Astrocyte of the cerebellum (primary cell): ENCODE measurements at regions not wholly inside any gene's neighbourhood (a gene's known extent, or its start where the extent isn't known, plus 50 kb on each side); places are given as distances from the start of the nearest gene placed in this dataset.

ENCODE experiments used
- DNase-seq: peaks from one replicate; pipeline ENCODE4 v3.0.0-alpha.2; 2011; ENCODE audit warnings: low read depth
- H3K4me3 ChIP-seq: 2 replicates; pipeline ENCODE4 v1.5.1; 2011; ENCODE audit warnings: mild to moderate bottlenecking, low read depth, low read length, moderate library complexity
- in situ Hi-C: cut with HindIII; loops from 2 replicates; pipeline ENCODE4 v1.10.0; 2017; ENCODE audit warnings: low sequenced_read_pairs
- TF ChIP-seq, protein P1 (sequence below): IDR thresholded peaks from 2 replicates; pipeline ENCODE4 v1.5.1; 2012; ENCODE audit warnings: low read length, low read depth, moderate library complexity, mild to moderate bottlenecking; ENCODE audit errors: missing control alignments

DNA sequence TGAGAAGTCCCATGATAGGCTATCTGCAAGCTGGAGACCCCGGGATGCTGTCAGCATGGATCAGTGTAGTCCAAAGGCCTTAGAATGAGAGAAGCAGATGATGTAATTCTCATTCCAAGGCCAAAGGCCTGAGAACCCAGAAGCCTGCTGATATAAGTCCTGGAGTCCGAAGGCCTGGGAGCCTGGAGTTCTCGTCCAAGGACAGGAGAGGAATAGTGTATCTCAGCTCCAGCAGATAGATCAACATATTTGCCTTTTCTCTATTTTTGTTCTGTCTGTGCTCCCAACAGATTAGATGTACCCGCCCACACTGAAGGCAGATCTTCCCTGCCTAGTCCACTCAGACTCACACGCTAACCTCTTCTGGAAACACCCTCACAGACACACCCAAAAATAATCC lies 454.9 kb upstream of the CHAC2 start:
- no peak overlapping the region for H3K4me3 ChIP-seq
- TF ChIP-seq, protein P1, sequence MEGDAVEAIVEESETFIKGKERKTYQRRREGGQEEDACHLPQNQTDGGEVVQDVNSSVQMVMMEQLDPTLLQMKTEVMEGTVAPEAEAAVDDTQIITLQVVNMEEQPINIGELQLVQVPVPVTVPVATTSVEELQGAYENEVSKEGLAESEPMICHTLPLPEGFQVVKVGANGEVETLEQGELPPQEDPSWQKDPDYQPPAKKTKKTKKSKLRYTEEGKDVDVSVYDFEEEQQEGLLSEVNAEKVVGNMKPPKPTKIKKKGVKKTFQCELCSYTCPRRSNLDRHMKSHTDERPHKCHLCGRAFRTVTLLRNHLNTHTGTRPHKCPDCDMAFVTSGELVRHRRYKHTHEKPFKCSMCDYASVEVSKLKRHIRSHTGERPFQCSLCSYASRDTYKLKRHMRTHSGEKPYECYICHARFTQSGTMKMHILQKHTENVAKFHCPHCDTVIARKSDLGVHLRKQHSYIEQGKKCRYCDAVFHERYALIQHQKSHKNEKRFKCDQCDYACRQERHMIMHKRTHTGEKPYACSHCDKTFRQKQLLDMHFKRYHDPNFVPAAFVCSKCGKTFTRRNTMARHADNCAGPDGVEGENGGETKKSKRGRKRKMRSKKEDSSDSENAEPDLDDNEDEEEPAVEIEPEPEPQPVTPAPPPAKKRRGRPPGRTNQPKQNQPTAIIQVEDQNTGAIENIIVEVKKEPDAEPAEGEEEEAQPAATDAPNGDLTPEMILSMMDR = no peak
- in situ Hi-C loops = no loop called here
- no peak for DNase-seq

DNA sequence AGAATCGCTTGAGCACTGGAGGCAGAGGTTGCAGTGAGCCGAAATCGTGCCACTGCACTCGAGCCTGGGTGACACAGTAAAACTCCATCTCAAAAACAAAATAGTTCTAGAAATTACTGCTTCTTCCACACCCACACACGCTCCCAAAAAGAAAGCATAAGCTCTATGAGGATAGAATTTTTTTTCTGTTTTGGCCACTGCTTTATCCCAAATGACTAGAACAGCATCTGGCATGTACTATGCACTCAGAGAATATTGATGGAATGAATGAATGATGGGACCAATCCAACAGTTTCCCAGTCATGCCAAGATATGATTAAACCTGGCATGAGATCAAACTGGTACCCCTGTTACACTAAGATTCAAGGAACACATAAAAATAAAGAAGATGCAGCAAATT lies 455.4 kb upstream of the CHAC2 start:
- TF ChIP-seq, protein P1 = no peak
- in situ Hi-C loops = no loop called here
- no peak overlapping the region for H3K4me3 ChIP-seq
- no peak for DNase-seq

DNA sequence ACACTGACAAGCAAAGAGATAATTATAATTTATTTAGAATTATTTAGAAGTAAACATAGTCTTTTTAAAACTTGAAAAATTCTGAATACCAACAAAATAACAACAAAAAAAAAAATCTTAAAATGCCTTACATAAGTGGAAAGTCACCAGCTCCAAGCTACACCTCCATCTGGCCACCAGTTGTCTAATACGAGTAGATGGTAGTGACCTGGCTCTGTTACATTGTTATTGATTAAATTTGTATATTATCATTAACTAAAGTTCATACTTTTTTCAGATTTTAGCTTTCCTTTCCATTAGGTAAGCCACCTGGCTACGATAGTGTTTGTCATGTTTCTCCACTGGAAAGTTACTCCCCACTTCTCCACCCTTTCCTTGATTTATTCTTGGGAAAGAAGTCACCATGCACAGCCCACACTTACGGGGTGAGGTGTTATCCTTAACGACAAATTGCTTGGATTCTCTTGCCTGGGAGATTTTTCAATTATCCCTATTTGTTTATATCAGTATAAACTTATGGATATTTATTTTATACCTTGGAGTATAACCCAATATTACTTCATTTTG lies 464.5 kb upstream of the CHAC2 start:
- in situ Hi-C loops = no loop called here
- TF ChIP-seq, protein P1 = no peak

DNA sequence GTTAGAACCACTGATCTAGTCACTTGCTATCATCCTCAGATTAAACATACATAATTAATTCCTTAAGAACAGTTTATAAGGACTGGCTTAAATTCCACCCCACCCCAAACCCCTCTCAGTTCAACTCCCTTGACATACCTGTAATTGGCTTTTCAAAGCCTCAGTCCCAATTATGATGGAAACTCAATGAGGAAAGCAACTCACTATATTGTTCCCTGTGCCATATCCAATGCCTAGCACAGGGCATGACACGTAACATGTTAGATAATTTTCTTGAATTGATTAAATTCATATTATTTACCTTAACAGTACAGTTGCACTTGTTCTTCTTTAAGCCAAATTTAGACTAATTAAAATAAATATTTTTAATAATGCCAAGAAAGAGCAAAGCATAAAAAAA lies 465.1 kb upstream of the CHAC2 start:
- DNase-seq = no peak
- in situ Hi-C loops = no loop called here

More for the DNA sequence above, 464.5 kb upstream of the CHAC2 start:
- H3K4me3 ChIP-seq = no peak overlapping the region
- no peak for DNase-seq

DNA sequence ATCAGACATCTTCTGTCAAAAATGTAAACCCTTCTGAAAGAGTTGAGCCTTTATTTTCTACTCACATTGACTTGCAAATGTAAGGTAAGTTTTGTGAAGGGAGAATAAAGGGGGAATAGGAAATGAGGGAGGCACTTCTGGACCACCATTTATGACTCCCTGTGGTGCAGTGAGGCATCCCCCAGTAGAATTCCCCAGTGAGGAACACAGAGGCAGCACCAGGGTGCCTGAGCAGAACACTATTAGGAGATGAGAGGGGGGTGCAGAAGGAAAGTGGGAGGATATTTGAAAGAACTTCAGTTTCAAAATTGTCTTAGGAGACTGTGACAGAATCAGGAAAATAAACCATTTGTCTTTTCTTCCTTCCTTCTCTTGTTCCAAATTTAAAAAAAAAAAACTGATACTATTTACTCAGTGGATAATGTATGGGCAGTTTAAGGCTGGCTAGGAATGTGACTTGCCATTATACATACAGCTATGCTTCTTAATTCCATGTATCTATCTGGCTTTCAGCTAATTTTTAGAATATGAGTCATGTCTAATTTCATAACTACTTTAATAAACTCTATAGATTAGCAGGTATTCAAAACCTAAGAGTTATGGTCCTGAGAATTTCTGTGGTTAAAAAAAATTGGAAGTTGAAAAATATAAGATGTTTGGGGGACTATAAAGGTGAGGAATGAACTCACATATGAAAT lies 478.1 kb upstream of the CHAC2 start:
- no peak for DNase-seq
- TF ChIP-seq, protein P1 = no peak
- in situ Hi-C loops = no loop called here
- no peak overlapping the region for H3K4me3 ChIP-seq

More for the DNA sequence above, 465.1 kb upstream of the CHAC2 start:
- TF ChIP-seq, protein P1 = no peak
- no peak overlapping the region for H3K4me3 ChIP-seq

DNA sequence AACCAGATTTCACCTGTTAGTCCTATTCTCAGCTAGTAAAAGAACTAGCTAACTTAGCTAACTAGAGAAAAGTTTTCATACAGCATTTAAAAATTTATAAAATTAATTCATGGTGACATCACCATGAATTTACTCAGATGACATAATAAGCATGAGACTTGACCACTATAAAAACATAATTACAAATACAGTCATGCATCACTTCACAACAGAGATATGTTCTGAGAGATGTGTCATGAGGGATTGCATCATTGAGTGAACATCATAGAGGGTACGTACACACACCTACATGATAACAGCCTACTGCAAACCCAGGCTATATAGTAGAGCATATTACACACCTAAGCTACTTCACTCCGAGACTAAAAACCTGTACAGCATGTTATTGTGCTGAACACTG lies 481.3 kb upstream of the CHAC2 start:
- in situ Hi-C loops = no loop called here
- DNase-seq = no peak
- TF ChIP-seq, protein P1 = no peak
- no peak overlapping the region for H3K4me3 ChIP-seq
